ENCODE measurements at regions not wholly inside any gene's neighbourhood (a gene's known extent, or its start where the extent isn't known, plus 50 kb on each side); places are given as distances from the start of the nearest gene placed in this dataset.

DNA sequence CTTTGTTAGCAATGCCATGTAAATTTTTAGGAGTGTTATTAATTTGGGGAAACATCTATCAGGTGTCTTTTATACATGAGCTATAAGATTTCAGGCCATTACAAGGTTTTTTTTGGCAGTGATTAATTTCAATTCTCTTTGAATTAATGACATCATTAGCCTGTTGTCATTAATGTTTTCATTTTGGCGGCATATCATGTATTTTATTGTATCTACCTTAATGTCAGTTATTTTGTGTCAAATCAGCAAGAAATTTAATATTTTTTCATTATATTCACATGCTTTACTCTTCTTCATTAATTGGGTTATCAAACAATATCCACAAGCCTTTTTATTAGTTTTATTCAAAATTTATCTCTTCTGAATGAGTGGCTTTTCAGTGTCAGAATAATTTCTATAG lies 153.0 kb upstream of the CAND1 start:
- TF ChIP-seq, protein P1, sequence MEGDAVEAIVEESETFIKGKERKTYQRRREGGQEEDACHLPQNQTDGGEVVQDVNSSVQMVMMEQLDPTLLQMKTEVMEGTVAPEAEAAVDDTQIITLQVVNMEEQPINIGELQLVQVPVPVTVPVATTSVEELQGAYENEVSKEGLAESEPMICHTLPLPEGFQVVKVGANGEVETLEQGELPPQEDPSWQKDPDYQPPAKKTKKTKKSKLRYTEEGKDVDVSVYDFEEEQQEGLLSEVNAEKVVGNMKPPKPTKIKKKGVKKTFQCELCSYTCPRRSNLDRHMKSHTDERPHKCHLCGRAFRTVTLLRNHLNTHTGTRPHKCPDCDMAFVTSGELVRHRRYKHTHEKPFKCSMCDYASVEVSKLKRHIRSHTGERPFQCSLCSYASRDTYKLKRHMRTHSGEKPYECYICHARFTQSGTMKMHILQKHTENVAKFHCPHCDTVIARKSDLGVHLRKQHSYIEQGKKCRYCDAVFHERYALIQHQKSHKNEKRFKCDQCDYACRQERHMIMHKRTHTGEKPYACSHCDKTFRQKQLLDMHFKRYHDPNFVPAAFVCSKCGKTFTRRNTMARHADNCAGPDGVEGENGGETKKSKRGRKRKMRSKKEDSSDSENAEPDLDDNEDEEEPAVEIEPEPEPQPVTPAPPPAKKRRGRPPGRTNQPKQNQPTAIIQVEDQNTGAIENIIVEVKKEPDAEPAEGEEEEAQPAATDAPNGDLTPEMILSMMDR (IDR thresholded peaks at IDR 0.05), result no peak
- TF ChIP-seq POLR2A (IDR thresholded peaks at IDR 0.05), result no peak

All from transverse colon (tissue), 3 donors.